ENCODE measurements at regions not wholly inside any gene's neighbourhood (a gene's known extent, or its start where the extent isn't known, plus 50 kb on each side); places are given as distances from the start of the nearest gene placed in this dataset.

DNA sequence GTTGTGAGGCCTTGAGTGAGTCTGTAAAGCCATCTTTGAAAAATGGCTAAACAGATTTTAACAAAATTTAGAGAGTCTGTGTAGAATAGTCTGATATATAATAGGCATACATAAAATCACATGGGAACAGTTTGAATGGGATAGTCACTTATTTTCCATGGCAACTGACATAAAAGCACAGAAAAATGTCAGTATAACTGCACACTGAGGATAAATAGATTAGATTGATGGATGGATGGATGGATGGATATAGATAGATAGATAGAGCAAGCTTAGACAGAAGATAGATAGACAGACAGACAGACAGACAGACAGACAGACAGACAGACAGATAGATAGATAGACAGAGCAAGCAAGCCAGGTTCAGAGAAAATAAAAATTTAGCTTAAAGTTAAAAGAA, 660.2 kb upstream of the API5 start:
- Histone ChIP-seq H3K79me2 (ENCODE audit: low read length) (no peaks in the 10 kb centered on the region), H3K27me3 (replicated peaks; ENCODE audit: insufficient read depth, low read length) (no peaks in the 10 kb centered on the region), H3K4me2 (ENCODE audit: low read depth, low read length) (no peak overlapping the region), H3K36me3 (replicated peaks; ENCODE audit: insufficient read depth, low read length) (no peaks in the 10 kb centered on the region), H3K4me3 (ENCODE audit: low read length) (no peak overlapping the region), H3F3A (ENCODE audit: insufficient read depth, low read length) (no peaks in the 10 kb centered on the region), H3K9me3 (replicated peaks; ENCODE audit: insufficient read depth, low read length) (no peaks in the 10 kb centered on the region), H3K9me2 (replicated peaks; ENCODE audit: insufficient read depth, low read length) (no peaks in the 10 kb centered on the region), H3K4me1 (ENCODE audit: low read length) (no peaks in the 10 kb centered on the region), H3K27ac (ENCODE audit: low read length) (no peak overlapping the region), H2AFZ (ENCODE audit: low read length) (no peak overlapping the region), H4K20me1 (ENCODE audit: insufficient read depth, low read length) (no peaks in the 10 kb centered on the region), H3K9ac (ENCODE audit: low read length) (no peak overlapping the region)
- DNase-seq: no peak
- TF ChIP-seq EZH2phosphoT487 (IDR thresholded peaks at IDR 0.05; ENCODE audit: low read length) (no peak), EZH2 (optimal IDR thresholded peaks at IDR 0.05; ENCODE audit: low read depth, low read length) (no peak)

GRCh38 chr11:42657169-42657568, 654.6 kb upstream of the API5 start:
- no peaks in the 10 kb centered on the region for H4K20me1 ChIP-seq (ENCODE audit: insufficient read depth, low read length)
- no peak for TF ChIP-seq EZH2 (optimal IDR thresholded peaks at IDR 0.05; ENCODE audit: low read depth, low read length)
- TF ChIP-seq EZH2phosphoT487 (IDR thresholded peaks at IDR 0.05; ENCODE audit: low read length): no peak
- TF ChIP-seq, protein P1, sequence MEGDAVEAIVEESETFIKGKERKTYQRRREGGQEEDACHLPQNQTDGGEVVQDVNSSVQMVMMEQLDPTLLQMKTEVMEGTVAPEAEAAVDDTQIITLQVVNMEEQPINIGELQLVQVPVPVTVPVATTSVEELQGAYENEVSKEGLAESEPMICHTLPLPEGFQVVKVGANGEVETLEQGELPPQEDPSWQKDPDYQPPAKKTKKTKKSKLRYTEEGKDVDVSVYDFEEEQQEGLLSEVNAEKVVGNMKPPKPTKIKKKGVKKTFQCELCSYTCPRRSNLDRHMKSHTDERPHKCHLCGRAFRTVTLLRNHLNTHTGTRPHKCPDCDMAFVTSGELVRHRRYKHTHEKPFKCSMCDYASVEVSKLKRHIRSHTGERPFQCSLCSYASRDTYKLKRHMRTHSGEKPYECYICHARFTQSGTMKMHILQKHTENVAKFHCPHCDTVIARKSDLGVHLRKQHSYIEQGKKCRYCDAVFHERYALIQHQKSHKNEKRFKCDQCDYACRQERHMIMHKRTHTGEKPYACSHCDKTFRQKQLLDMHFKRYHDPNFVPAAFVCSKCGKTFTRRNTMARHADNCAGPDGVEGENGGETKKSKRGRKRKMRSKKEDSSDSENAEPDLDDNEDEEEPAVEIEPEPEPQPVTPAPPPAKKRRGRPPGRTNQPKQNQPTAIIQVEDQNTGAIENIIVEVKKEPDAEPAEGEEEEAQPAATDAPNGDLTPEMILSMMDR (IDR thresholded peaks at IDR 0.05; ENCODE audit: low read length): no peak
- H3K9ac ChIP-seq (ENCODE audit: low read length): no peak overlapping the region
- no peak overlapping the region for H3K4me2 ChIP-seq (ENCODE audit: low read depth, low read length)
- no peaks in the 10 kb centered on the region for H3K9me3 ChIP-seq (replicated peaks; ENCODE audit: insufficient read depth, low read length)
- H3K4me1 ChIP-seq (ENCODE audit: low read length): no peaks in the 10 kb centered on the region
- no peaks in the 10 kb centered on the region for H3F3A ChIP-seq (ENCODE audit: insufficient read depth, low read length)
- H3K36me3 ChIP-seq (replicated peaks; ENCODE audit: insufficient read depth, low read length): no peaks in the 10 kb centered on the region
- no peaks in the 10 kb centered on the region for H3K27me3 ChIP-seq (replicated peaks; ENCODE audit: insufficient read depth, low read length)
- DNase-seq: no peak
- H3K79me2 ChIP-seq (ENCODE audit: low read length): no peaks in the 10 kb centered on the region
- no peak overlapping the region for H3K27ac ChIP-seq (ENCODE audit: low read length)
- H3K4me3 ChIP-seq (ENCODE audit: low read length): no peak overlapping the region
- no peak overlapping the region for H2AFZ ChIP-seq (ENCODE audit: low read length)
- no peaks in the 10 kb centered on the region for H3K9me2 ChIP-seq (replicated peaks; ENCODE audit: insufficient read depth, low read length)

DNA sequence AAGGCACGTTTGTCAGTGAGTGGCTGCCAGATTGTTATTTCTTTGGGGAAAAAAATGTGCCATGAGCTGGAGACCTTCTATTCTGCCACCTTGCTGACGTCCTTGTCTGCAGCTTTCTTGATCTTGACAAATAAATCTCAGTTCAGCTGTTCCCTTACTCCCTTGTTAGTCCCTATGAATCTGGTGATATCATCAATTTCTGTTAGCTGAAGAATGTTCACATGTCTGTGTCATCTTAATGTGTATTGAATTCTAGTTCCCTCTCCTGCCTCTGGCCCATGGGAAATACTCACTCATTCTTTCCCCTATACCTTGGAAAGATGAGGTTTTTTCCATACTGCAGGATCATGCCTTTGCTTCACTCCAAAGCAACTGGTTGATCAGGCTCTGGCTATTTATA, 649.9 kb upstream of the API5 start:
- H3K36me3 ChIP-seq (replicated peaks; ENCODE audit: insufficient read depth, low read length): no peaks in the 10 kb centered on the region
- H3K9me3 ChIP-seq (replicated peaks; ENCODE audit: insufficient read depth, low read length): no peaks in the 10 kb centered on the region
- DNase-seq: no peak
- no peak overlapping the region for H3K4me2 ChIP-seq (ENCODE audit: low read depth, low read length)
- no peak overlapping the region for H2AFZ ChIP-seq (ENCODE audit: low read length)
- H3K9me2 ChIP-seq (replicated peaks; ENCODE audit: insufficient read depth, low read length): no peaks in the 10 kb centered on the region
- H3F3A ChIP-seq (ENCODE audit: insufficient read depth, low read length): no peaks in the 10 kb centered on the region
- TF ChIP-seq, protein P1 (IDR thresholded peaks at IDR 0.05; ENCODE audit: low read length): no peak
- TF ChIP-seq EZH2phosphoT487 (IDR thresholded peaks at IDR 0.05; ENCODE audit: low read length) (no peak), EZH2 (optimal IDR thresholded peaks at IDR 0.05; ENCODE audit: low read depth, low read length) (no peak)
- H3K27ac ChIP-seq (ENCODE audit: low read length): no peak overlapping the region
- no peaks in the 10 kb centered on the region for H4K20me1 ChIP-seq (ENCODE audit: insufficient read depth, low read length)
- H3K4me3 ChIP-seq (ENCODE audit: low read length): no peak overlapping the region
- H3K9ac ChIP-seq (ENCODE audit: low read length): no peak overlapping the region
- H3K27me3 ChIP-seq (replicated peaks; ENCODE audit: insufficient read depth, low read length): no peaks in the 10 kb centered on the region
- H3K79me2 ChIP-seq (ENCODE audit: low read length): no peaks in the 10 kb centered on the region
- H3K4me1 ChIP-seq (ENCODE audit: low read length): no peaks in the 10 kb centered on the region

DNA sequence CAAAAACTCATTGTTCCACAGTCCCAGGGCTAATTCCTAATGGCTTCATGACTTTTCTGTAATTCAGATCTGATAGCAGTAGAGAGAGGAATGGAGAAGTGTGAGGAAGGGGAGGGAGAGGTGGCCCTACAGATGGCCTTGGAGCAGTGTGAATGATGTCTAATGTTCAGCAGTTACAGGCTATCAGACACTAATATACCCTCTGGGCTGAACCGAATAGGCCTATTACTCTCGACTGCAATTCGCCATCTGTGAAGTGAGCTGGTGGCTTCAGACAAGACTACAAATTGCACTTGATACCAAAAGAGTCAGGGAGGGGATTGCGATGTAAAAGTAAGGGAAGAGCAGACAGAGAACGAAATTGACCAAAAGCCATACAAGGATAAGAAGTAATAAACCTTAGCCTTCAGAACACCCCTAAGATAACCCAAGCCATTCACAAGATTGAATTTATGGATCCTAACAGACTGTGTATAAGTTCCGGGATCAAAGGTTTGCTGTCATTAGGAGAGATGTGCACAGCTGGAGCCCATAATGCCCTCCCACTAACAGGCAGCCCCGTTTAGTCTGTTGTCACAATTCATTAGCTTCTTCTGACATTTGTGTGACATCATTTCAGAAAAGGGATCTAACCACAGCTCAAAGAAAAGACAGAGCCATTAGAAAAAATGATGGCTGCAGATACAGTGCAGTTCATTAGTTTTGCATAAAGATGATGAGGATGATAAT, 642.4 kb upstream of the API5 start:
- H3K36me3 ChIP-seq (replicated peaks; ENCODE audit: insufficient read depth, low read length): no peaks in the 10 kb centered on the region
- H3K79me2 ChIP-seq (ENCODE audit: low read length): no peaks in the 10 kb centered on the region

More for the DNA sequence above, 642.4 kb upstream of the API5 start:
- Histone ChIP-seq H3K27me3 (replicated peaks; ENCODE audit: insufficient read depth, low read length) (no peaks in the 10 kb centered on the region), H3K9me3 (replicated peaks; ENCODE audit: insufficient read depth, low read length) (no peaks in the 10 kb centered on the region), H3K27ac (ENCODE audit: low read length) (no peak overlapping the region), H2AFZ (ENCODE audit: low read length) (no peak overlapping the region), H3F3A (ENCODE audit: insufficient read depth, low read length) (no peaks in the 10 kb centered on the region), H3K9ac (ENCODE audit: low read length) (no peak overlapping the region), H3K4me2 (ENCODE audit: low read depth, low read length) (no peak overlapping the region), H3K4me1 (ENCODE audit: low read length) (no peaks in the 10 kb centered on the region), H4K20me1 (ENCODE audit: insufficient read depth, low read length) (no peaks in the 10 kb centered on the region), H3K4me3 (ENCODE audit: low read length) (no peak overlapping the region), H3K9me2 (replicated peaks; ENCODE audit: insufficient read depth, low read length) (no peaks in the 10 kb centered on the region)
- TF ChIP-seq, protein P1 (IDR thresholded peaks at IDR 0.05; ENCODE audit: low read length): no peak
- no peak for TF ChIP-seq EZH2 (optimal IDR thresholded peaks at IDR 0.05; ENCODE audit: low read depth, low read length)
- no peak for TF ChIP-seq EZH2phosphoT487 (IDR thresholded peaks at IDR 0.05; ENCODE audit: low read length)
- DNase-seq: no peak

Data from MM.1S (cell line).